T-helper 1 cell treated with Interleukin-12 subunit alpha and Interleukin-12 subunit beta and Interleukin-4 antibody, amounts not matched to agents 30 ng/mL and 1 ng/mL, for 36 hours (primary cell): ENCODE measurements at regions not wholly inside any gene's neighbourhood (a gene's known extent, or its start where the extent isn't known, plus 50 kb on each side); places are given as distances from the start of the nearest gene placed in this dataset.
"Not testable (repeated sequence)": the region's sequence is repeated elsewhere in the genome, so short reads cannot be mapped to it uniquely, and the experiment has no call there.

Source experiments
- intact Hi-C: fragments of 100-400 bp; cut with micrococcal nuclease; formaldehyde crosslinking; loops from one replicate; pipeline ENCODE4 v1.15.1; 2024

DNA sequence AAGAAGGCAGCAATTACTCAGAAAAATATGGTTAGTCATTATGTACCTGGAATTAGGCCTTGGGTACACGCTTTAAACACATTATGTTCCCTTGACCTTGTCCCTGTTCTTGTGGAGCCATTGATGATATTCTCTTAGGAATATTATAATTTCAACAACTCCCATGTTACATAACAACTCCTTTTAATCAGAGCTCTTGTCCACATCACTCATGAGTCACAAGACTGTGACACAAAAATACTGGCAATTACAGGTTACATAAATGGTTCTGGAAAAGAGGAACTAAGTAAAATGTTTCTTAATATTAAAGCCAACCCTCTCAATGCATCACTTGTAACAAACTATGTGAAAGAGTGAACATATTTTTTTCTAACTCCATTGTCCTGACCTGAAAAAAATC lies 143.8 kb upstream of the PCLO start:
- intact Hi-C loops: no loop called here

DNA sequence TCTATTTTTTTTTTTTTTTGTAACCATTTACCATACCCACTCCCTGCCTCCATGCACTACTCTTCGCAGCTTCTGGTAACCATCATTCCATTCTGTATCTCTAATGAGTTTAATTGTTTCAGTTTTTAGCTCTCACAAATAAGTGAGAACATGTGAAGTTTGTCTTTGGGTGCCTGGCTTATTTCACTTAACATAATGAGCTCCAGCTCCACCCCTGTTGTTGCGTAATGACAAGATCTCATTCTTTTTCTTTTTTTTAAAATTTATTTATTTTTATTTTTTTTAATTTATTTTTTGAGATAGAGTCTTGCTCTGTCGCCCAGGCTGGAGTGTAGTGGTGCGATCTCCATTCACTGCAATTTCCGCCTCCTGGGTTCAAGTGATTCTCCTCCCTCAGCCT lies 142.3 kb upstream of the PCLO start:
- intact Hi-C loops: no loop called here

DNA sequence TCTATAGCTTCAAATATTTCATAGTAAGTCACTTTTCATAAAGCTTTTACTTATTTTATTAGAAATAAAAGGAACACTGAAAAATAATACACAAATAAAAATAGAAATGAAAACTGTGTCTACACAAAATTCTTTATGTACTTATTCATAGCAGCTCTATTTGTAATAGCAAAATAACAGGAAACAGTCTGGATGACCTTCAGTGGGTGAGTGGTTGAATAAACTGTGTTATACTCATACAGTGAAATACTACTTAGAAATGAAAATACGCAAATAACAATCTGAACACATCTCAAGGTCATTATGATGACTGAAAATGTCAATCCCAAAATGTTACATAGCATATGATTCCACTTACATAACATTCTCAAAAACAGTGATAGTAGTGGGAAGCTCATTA lies 138.7 kb upstream of the PCLO start:
- intact Hi-C loops: no loop called here

DNA sequence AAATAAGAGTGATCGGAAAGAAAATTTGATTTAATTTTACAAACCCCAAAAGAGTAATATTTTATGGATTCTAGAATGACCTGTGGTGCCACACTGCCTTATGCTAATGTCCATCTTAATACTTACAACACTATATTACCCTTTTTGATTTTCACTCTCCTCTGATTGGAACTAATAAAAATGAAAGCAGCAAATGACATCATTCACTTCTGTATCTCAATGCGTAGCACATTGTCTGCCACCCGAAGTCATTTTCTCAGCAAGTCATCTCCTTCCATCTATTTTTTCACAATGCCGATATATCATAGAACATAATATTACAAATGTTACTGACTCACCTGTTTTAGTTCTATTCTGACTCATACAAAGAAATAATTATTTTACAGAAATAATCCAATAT lies 127.5 kb upstream of the PCLO start:
- intact Hi-C loops: no loop called here

DNA sequence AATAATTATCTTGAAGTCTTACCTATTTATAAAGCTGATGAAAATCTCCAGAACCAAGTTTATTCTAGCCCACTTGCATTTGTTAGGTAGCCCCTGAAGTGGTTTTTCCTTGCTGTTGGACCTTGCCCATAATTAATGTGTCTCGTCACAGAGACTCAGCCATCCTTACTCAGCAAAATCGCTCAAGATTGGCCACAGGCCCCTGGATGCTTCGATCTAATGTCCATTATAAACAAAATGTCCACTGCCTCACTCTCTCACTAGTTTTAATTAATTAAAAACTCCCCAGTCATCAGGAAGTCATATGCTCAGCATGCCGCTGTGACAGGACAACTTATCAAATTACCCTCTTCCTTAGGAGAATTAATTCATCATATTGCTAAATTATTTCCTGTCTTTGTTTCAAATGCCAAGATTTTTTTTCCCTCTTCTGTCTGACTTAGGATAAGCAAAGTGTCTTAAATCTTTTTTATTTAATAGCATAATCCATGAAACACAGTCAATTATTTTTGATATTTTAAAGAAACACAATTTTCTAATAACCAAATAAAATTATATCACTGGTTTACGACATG lies 126.8 kb upstream of the PCLO start:
- intact Hi-C loops: no loop called here

DNA sequence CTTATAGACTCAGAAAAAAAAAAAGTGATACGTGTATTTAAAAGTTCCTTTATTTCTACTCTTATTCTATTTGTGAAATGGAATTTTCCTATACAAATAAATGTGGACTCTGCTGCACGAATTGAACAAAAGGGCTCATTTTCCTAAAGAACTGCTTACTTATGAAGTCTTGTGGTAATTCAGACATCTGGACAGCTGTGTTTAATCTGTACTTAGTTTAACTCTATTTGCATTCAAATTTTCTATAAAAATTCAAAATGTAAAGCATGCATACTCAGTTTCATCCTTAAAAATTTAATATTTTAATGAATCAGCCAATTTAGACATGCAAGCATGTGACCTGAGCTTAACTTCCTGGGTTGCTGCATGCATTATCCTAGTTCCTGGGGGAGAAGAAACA lies 118.0 kb upstream of the PCLO start:
- intact Hi-C loops: loop anchor here (2.0 kb wide), 1 partner anchor 14 kb away; no protein-coding TSS in a partner anchor

DNA sequence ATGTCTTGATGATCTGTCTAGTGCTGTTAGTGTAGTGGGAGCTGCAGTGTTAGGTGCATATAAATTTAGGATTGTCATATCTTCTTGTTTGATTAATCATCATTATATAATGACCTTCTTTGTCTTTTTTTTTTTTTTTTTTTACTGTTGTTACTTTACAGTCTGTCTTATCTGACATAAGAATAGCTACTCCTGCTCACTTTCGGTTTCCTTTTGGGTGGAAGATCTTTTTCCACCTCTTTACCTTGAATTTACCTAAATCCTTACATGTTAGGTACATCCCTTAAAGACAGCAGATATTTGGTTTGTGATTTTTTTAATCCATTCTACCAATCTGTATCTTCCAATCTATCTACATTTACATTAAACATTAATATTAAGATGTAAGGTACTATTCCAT lies 113.6 kb upstream of the PCLO start:
- intact Hi-C loops: no loop called here

DNA sequence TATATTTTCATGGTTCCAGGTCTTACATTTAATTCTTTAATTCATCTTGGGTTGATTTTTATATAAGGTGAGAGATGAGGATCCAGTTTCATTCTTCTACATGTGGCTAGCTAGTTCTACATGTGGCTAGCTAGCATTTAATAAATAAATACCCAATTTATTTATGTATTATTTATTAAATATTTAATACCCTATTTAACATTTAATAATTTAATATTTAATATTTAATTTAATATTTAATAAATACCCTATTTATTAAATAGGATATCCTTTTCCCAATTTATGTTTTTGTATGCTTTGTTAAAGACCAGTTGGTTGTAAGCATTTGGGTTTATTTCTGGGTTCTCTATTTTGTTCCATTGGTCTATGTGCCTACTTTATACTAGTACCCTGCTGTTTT lies 111.0 kb upstream of the PCLO start:
- intact Hi-C loops: no loop called here

DNA sequence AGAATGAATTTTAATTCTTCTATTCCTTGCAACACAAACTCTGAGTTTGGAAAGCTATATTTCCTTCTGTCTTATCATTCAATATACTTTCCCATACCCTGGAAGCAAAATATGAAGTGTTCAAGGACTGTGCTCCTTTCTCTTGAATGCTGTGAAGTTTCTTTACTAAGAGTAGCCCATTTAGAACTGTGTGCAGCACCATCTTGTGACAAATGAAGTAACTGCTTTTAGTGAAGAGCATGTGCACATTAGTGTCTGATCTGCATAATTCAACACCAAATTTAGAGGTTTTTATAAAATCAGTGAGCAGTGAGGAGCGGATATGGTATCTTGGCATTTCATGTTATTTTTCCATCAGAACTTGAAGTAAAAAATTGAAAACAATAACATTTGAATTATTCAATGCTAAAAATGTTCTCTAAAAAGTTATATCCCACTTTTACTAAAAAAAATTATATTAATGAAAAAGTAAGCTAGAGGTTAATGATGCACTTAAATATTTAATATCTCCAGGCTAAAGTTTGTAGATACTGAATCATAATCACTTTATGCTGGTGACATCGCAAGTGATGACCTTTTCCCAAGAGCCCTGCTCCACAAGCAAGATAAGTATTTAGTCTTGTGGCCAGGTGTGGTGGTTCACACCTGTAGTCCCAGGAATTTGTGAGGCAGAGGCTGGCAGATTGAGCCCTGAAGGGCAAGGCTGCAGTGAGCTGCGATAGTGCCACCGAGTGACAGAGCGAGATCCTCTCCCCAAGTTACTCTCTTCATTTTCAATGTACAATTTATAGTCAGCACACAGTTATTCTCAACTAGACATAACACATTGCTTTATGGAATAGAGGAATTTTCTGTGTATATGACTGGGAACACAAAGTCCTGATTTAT lies 108.8 kb upstream of the PCLO start:
- intact Hi-C loops: no loop called here

DNA sequence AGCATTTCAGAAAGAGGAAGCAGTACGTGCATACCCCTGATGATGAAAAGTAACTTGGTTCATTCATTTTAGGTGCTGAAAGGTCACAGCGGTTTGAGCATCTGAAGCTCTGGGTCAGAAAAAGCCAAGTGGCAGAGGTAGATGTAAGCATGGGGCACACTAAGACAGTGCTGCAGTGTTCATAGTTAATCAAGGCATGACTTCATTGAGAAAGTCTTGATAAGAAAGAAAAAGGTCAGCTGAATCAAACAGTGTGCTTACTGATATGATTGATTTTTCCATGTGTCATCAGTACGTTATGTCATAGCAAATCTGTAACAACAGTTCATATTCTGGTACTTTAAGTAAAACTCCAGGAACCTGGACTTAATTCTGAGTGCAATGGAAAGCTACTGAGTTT lies 107.7 kb upstream of the PCLO start:
- intact Hi-C loops: no loop called here

DNA sequence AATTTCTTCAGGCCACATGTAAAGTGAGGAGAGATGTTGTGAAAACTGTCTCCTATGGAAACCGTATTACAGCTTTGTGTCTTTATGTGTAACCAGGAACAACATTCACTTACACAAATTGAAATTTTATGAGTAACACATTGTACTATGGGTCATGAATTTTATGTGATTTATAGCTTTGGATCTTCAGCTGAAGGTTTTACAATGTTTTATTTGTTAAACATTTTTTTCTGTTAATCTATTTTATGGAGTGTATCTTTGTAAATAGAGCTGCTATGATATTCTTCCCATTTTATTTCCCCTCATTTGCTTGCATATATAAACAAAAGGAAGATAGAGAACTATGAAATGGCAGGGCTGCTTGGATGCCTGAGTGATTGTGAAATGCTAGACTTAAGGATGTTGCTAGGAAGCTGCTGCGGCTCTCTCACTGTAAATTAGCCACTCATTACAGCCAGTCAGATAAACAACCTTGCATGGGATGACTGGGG lies 104.5 kb upstream of the PCLO start:
- intact Hi-C loops: no loop called here

DNA sequence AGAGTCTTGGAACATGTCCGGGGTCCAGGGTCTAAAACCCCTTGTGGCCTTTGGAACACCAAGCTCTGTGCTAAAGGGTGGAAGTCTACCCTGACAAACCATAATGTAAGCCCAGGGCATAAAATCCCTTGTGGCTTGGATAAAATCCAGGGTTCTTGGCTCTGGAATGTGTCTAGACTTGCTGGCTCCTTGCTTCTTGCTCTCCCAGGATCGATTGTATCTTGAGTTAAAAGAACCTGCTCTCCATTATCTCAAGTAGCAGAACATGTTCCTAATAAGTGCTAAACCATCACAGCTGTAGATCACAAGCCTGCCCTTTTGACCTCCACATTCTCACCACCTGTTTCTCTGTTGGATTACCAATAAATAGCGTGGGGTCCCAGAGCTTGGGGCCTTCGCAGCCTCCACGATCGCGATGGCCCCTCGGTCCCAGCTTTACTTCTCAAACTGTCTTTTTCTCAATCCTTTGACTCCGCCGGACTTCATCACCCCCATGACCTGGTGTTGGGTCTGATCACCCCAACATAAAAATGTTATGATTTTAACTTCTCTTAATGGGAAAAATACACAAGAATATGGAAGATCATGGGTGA lies 100.9 kb upstream of the PCLO start:
- intact Hi-C loops: not testable (repeated sequence)

DNA sequence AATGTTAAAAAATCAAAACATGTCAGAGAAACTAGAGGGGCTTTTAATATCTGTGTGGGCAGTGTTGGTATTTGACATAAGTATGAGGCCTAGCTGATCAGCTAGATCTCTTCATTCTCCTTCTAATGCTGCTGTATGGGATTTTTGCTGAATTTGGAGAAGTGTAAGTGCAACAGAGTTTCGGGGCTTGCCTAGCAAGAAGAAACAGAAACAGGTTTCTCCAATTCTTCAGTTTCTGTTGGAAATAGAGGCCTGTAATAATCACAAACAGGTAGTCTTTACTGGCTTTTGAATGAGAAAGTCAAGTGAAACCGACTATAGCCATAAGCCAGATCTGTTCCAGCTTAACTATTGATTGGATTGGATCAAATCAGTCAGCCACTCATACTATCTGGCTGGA lies 96.4 kb upstream of the PCLO start:
- intact Hi-C loops: no loop called here

DNA sequence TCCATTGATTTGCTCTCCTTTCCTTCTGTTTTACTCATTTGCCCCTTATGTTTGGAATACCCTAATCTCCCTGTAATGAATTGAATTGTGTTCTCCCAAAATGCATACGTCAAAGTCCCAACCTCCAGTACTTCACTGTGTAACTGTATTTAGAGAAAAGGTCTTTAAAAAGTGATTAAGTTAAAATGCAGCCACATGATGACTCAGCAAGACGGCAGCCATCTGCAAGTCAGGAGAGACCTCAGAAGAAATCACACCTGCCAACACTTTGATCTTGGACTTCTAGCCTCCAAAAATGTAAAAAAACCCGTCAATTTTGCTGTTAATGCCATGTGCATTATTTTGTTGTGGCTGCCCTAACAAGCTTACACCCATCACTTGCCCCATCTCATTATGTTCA lies 85.3 kb upstream of the PCLO start:
- intact Hi-C loops: no loop called here

DNA sequence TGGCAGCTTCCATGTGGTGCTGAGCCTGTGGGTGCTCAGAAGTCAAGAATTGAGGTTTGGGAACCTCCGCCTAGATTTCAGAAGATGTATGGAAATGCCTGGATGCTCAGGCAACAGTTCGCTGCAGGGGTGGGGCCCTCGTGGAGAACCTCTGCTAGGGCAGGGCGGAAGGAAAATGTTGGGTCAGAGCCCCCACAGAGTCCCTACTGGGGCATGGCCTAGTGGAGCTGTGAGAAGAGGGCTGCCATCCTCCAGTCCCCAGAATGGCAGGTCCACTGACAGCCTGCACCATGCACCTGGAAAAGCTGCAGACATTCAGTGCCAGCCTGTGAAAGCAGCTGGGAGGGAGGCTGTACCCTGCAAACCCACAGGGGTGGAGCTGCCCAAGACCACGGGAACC lies 56.5 kb upstream of the PCLO start:
- intact Hi-C loops: not testable (repeated sequence)

DNA sequence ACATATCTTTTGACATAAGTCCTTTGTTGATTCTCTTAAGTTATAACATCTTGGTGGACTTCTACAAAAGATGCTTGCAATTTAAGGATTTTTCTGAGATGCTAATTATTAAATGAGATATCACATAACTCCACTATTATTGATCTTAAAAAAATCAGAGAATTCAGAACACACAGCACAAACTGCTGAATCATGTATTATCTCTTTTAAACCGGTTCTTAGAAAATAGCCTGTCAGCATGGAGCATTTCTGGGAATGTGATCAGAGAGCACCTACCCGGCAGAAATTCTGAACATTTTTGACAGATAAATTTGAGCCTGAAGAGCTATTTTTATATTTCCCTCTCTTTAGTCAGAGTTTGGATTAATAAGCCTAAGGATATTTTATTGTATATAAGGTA lies 50.2 kb upstream of the PCLO start:
- intact Hi-C loops: no loop called here
